HFF-Myc (cell line): ENCODE measurements at regions not wholly inside any gene's neighbourhood (a gene's known extent, or its start where the extent isn't known, plus 50 kb on each side); places are given as distances from the start of the nearest gene placed in this dataset.

ENCODE experiments used
- DNase-seq: peaks from one replicate; pipeline ENCODE4 v3.0.0-alpha.2; 2011; ENCODE audit warnings: low read depth; ENCODE audit errors: extremely low read depth
- H3K4me3 ChIP-seq: replicated peaks from 2 replicates; pipeline ENCODE4 v1.5.1; 2011; ENCODE audit warnings: low read depth, mild to moderate bottlenecking, control low read depth, low read length
- CTCF ChIP-seq: IDR thresholded peaks from 2 replicates; pipeline ENCODE4 v1.5.1; 2012; ENCODE audit warnings: mild to moderate bottlenecking, low read depth, low read length, control low read depth; ENCODE audit errors: missing control alignments

GRCh38 chr11:8786933-8787332 is 104.3 kb downstream of the RPL27A start:
- no peak for DNase-seq
- H3K4me3 ChIP-seq, result no peak overlapping the region
- TF ChIP-seq CTCF, result no peak

- TF ChIP-seq CTCF, result no peak
- DNase-seq, result no peak
- no peak overlapping the region for H3K4me3 ChIP-seq
Measured at GRCh38 chr11:8787372-8787771, 104.8 kb downstream of the RPL27A start.

GRCh38 chr11:8788616-8789015 is 106.0 kb downstream of the RPL27A start:
- DNase-seq, result no peak
- no peak for TF ChIP-seq CTCF
- H3K4me3 ChIP-seq, result no peak overlapping the region

GRCh38 chr11:8789864-8790263 is 107.3 kb downstream of the RPL27A start:
- no peak overlapping the region for H3K4me3 ChIP-seq
- TF ChIP-seq CTCF, result no peak
- DNase-seq, result no peak

DNA sequence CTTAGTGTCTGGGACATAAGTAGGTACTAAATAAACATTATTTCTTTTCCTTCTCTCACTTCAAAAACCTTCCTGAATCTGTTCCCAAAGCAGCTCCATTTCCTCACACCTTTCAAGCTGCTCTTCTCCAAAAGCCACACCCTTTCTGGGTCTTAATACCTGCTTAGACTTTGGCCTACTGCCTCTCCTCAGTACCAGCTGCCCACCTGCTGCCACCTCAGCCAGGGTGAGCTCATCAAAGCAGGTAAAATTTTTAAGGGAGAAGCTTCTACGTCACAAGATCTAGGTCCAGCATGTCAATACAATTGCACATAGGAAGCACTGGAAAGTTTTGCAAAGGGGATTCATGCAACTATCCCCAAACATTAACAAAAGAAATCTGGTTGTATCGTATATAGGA is 108.4 kb downstream of the RPL27A start:
- no peak for TF ChIP-seq CTCF
- DNase-seq, result no peak
- H3K4me3 ChIP-seq, result no peak overlapping the region

DNA sequence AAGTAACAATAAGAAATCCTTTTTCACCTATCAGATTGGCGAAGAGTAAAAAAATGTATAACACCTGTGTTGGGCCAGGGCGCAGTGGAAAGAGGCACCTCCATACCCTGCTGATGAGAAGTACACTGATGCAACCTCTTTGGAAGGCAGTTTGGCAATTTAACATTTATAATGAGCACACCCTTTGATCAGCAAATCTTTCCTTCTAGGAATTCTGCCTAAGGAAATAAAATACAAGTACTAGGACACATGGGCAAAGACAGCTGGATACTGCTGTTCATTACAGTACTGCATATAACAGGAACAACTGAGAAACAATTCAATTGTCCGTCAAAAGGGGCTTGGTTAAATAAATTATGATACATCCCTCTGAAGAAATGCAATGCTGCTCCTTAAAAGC is 110.1 kb downstream of the RPL27A start:
- DNase-seq, result no peak
- no peak for TF ChIP-seq CTCF
- H3K4me3 ChIP-seq, result no peak overlapping the region

- DNase-seq, result no peak
- no peak overlapping the region for H3K4me3 ChIP-seq
- TF ChIP-seq CTCF, result no peak
Measured at GRCh38 chr11:8793114-8793777, 110.7 kb downstream of the RPL27A start.
